ENCODE measurements at regions not wholly inside any gene's neighbourhood (a gene's known extent, or its start where the extent isn't known, plus 50 kb on each side); places are given as distances from the start of the nearest gene placed in this dataset.

- peak overlapping the region; percentile 66 to 79 for H3K27ac ChIP-seq
- intact Hi-C loops (cut with DNase I; ENCODE audit: low total_unique reads): loop anchor here (5.0 to 10.0 kb wide), 2 partner anchors 84 to 1639 kb away; partner anchors contain the start of genes SSBP2 and VCAN
- no peaks in the 10 kb centered on the region for H3K9me3 ChIP-seq
- H3K36me3 ChIP-seq: no peaks in the 10 kb centered on the region
- H3K4me1 ChIP-seq: no peaks in the 10 kb centered on the region
- DNase-seq (ENCODE audit: low spot score in 2 of 2): peak in 1 of 2 donors; percentile 32
- H3K27me3 ChIP-seq: no peaks in the 10 kb centered on the region
- no peak for TF ChIP-seq POLR2A (IDR thresholded peaks at IDR 0.05)
- no peak for TF ChIP-seq CTCF (IDR thresholded peaks at IDR 0.05)
- no peak for TF ChIP-seq POLR2AphosphoS5 (IDR thresholded peaks at IDR 0.05)
- no peak overlapping the region for H3K4me3 ChIP-seq
These were observed 85.0 kb upstream of the SSBP2 start for GRCh38 chr5:81835814-81836367.

DNA sequence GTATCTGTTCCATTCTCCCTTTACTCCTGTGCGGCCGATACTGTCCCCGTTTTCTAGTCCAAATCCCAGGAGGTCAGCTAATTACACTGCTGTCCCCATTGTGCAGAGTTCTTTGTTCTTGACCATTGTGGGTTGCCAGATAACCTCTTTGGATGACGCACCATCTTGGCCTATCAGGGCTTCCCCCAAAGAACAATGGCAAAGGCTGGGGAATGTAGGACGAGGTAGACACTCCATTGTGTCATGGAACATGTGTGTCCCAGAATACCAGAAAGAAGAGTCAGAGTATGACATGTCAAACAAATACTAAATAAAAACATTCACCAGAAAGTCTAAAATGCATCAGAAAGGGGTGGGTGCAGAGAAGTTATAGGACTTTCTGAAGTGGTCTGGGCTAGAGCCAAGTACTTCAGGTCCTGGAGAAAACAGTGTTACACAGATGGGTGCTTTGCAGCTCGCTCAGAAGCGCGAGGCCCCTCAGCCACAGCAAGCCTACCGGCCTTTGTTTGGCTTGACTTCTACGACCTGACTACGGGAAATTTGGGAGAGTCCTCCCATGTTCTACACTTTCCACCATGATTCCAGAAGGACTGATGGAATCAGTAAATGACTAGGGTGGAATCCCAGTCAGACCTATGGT is 83.2 kb upstream of the SSBP2 start:
- intact Hi-C loops (cut with DNase I; ENCODE audit: low total_unique reads): loop anchor here (10.0 kb wide), 1 partner anchor 1641 kb away; the partner anchor contains the start of gene VCAN
- no peak for TF ChIP-seq POLR2A (IDR thresholded peaks at IDR 0.05)
- no peak for TF ChIP-seq CTCF (IDR thresholded peaks at IDR 0.05)
- TF ChIP-seq POLR2AphosphoS5 (IDR thresholded peaks at IDR 0.05): no peak

GRCh38 chr5:81830596-81830995 is 79.7 kb upstream of the SSBP2 start:
- no peaks in the 10 kb centered on the region for H3K4me1 ChIP-seq
- no peaks in the 10 kb centered on the region for H3K36me3 ChIP-seq
- no peaks in the 10 kb centered on the region for H3K27me3 ChIP-seq
- no peak overlapping the region for H3K4me3 ChIP-seq
- DNase-seq (ENCODE audit: low spot score in 2 of 2): no peak
- H3K27ac ChIP-seq: no peak overlapping the region
- no peaks in the 10 kb centered on the region for H3K9me3 ChIP-seq
- TF ChIP-seq POLR2A (IDR thresholded peaks at IDR 0.05): no peak
- intact Hi-C loops (cut with DNase I; ENCODE audit: low total_unique reads): loop anchor here (10.0 kb wide), 1 partner anchor 1644 kb away; the partner anchor contains the start of gene VCAN

More for the DNA sequence above, 83.2 kb upstream of the SSBP2 start:
- H3K36me3 ChIP-seq: no peaks in the 10 kb centered on the region
- no peaks in the 10 kb centered on the region for H3K4me1 ChIP-seq
- H3K27ac ChIP-seq: no peak overlapping the region
- no peak for DNase-seq (ENCODE audit: low spot score in 2 of 2)
- H3K27me3 ChIP-seq: no peaks in the 10 kb centered on the region
- no peaks in the 10 kb centered on the region for H3K9me3 ChIP-seq
- no peak overlapping the region for H3K4me3 ChIP-seq

- no peak for DNase-seq (ENCODE audit: low spot score in 2 of 2)
- intact Hi-C loops (cut with DNase I; ENCODE audit: low total_unique reads): no loop called here
- peak overlapping the region in 1 of 2 donors; percentile 32 for H3K27ac ChIP-seq
These were observed 78.3 kb upstream of the SSBP2 start for GRCh38 chr5:81829242-81829641.

GRCh38 chr5:81827500-81827899 is 76.6 kb upstream of the SSBP2 start:
- no peak for TF ChIP-seq CTCF (IDR thresholded peaks at IDR 0.05)
- no peak for TF ChIP-seq POLR2A (IDR thresholded peaks at IDR 0.05)
- no peak for TF ChIP-seq POLR2AphosphoS5 (IDR thresholded peaks at IDR 0.05)
- no peak for DNase-seq (ENCODE audit: low spot score in 2 of 2)
- intact Hi-C loops (cut with DNase I; ENCODE audit: low total_unique reads): no loop called here

More at GRCh38 chr5:81829242-81829641, 78.3 kb upstream of the SSBP2 start:
- Histone ChIP-seq H3K36me3 (no peaks in the 10 kb centered on the region), H3K9me3 (no peaks in the 10 kb centered on the region), H3K27me3 (no peaks in the 10 kb centered on the region), H3K4me1 (no peaks in the 10 kb centered on the region), H3K4me3 (no peak overlapping the region)
- TF ChIP-seq CTCF (IDR thresholded peaks at IDR 0.05): no peak
- no peak for TF ChIP-seq POLR2A (IDR thresholded peaks at IDR 0.05)
- no peak for TF ChIP-seq POLR2AphosphoS5 (IDR thresholded peaks at IDR 0.05)

More at GRCh38 chr5:81827500-81827899, 76.6 kb upstream of the SSBP2 start:
- H3K27ac ChIP-seq: no peak overlapping the region
- H3K27me3 ChIP-seq: no peaks in the 10 kb centered on the region
- no peaks in the 10 kb centered on the region for H3K36me3 ChIP-seq
- H3K4me3 ChIP-seq: no peak overlapping the region
- no peaks in the 10 kb centered on the region for H3K4me1 ChIP-seq
- H3K9me3 ChIP-seq: no peaks in the 10 kb centered on the region
